WERI-Rb-1 (cell line): ENCODE measurements at regions not wholly inside any gene's neighbourhood (a gene's known extent, or its start where the extent isn't known, plus 50 kb on each side); places are given as distances from the start of the nearest gene placed in this dataset.

Experiments
- DNase-seq: peaks from one replicate; pipeline ENCODE4 v3.0.0-alpha.2; 2020
- H3K27ac ChIP-seq: fragments of 250-450 bp; sonication (Bioruptor Pico); 2 replicates; pipeline ENCODE4 v1.5.1; 2020; ENCODE audit warnings: mild to moderate bottlenecking, moderate library complexity
- H3K27me3 ChIP-seq: fragments of 250-450 bp; sonication (Bioruptor Pico); 2 replicates; pipeline ENCODE4 v1.5.1; 2021; ENCODE audit warnings: mild to moderate bottlenecking, low read depth, moderate library complexity; ENCODE audit not compliant: insufficient read depth, severe bottlenecking
- H3K36me3 ChIP-seq: fragments of 250-450 bp; sonication (Bioruptor Pico); 2 replicates; pipeline ENCODE4 v1.5.1; 2020; ENCODE audit warnings: mild to moderate bottlenecking, moderate library complexity
- H3K4me3 ChIP-seq: 2 replicates; pipeline ENCODE4 v1.5.1; 2011; ENCODE audit warnings: low read depth, mild to moderate bottlenecking, control low read depth, low read length
- H3K9me3 ChIP-seq: fragments of 250-450 bp; sonication (Bioruptor Pico); 2 replicates; pipeline ENCODE4 v1.5.1; 2021; ENCODE audit warnings: mild to moderate bottlenecking, moderate library complexity; ENCODE audit not compliant: severe bottlenecking
- TF ChIP-seq, protein P1 (sequence below): IDR thresholded peaks from 2 replicates; pipeline ENCODE4 v1.5.1; 2011; ENCODE audit warnings: low read depth, mild to moderate bottlenecking, control low read depth, inconsistent platforms, low read length

DNA sequence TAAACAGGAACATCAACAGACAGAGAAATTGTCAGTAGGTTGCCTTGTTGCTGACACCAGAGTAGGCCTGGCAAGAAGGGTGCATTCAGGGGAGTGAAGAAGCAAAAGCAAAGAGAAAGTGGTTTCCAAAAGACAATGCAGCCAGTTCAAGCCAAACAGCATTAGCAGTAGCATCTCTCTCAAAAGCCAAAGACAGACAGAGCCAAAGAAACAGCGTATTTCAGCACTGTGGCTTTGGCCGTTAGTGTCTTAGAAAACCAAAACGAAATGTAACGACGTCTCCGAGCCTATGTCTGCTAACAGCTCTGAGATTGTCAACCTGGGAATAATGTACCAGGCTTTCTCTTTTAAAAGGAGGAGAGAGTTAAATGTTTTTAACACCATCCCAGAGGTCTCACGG is 178.6 kb downstream of the NRP2 start:
- Histone ChIP-seq H3K27me3 (no peaks in the 10 kb centered on the region), H3K4me3 (no peak overlapping the region), H3K36me3 (no peaks in the 10 kb centered on the region), H3K9me3 (no peaks in the 10 kb centered on the region), H3K27ac (no peak overlapping the region)
- DNase-seq: no peak
- TF ChIP-seq, protein P1, sequence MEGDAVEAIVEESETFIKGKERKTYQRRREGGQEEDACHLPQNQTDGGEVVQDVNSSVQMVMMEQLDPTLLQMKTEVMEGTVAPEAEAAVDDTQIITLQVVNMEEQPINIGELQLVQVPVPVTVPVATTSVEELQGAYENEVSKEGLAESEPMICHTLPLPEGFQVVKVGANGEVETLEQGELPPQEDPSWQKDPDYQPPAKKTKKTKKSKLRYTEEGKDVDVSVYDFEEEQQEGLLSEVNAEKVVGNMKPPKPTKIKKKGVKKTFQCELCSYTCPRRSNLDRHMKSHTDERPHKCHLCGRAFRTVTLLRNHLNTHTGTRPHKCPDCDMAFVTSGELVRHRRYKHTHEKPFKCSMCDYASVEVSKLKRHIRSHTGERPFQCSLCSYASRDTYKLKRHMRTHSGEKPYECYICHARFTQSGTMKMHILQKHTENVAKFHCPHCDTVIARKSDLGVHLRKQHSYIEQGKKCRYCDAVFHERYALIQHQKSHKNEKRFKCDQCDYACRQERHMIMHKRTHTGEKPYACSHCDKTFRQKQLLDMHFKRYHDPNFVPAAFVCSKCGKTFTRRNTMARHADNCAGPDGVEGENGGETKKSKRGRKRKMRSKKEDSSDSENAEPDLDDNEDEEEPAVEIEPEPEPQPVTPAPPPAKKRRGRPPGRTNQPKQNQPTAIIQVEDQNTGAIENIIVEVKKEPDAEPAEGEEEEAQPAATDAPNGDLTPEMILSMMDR: no peak

DNA sequence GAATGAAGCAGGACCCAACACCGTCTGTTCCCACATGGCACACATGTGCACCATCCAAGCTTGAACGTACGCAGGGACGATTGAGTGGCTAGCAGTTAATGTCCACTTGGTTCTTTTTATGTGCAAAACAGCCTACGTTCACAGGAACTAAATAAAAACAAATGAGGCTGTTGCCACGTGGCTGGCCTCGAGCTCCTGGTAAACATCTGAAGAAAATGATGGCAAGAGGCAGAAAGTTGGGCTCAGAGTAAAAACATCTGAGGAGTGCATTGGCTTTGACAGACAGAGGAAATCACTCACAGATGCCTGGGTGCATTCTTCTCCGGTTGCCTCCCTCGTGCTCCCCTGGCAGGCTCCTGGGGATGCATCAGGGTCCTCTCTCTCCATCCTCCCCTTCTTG is 177.9 kb downstream of the NRP2 start:
- H3K9me3 ChIP-seq: no peaks in the 10 kb centered on the region
- no peak overlapping the region for H3K27ac ChIP-seq
- H3K27me3 ChIP-seq: no peaks in the 10 kb centered on the region
- H3K36me3 ChIP-seq: no peaks in the 10 kb centered on the region
- DNase-seq: no peak
- TF ChIP-seq, protein P1: no peak
- no peak overlapping the region for H3K4me3 ChIP-seq

DNA sequence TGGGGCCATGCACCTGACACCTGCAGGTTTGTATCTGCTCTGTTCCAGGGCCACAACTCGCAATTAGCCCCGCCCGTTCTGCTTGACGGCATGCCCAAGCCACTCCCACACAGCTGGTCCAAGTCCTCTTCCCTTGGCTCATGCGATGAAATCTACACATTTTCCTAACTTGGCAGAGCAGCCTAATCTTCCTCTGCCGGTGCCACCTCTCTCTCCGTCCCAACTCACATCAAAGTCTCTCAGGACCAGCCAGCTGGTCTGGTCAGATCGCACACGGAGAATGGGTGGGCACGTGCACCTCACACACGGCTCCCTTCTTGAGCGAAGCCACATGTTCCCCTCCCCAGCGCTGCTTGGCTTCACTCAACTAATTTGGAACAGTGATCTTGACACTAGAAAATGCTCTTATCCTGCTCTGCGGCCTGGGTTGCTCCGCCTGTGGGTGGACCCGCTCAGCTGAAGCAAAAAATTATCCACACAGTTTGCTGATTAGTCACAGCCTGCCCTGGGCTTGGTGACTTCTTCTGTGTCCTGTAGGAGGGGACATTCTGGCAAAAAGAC is 176.7 kb downstream of the NRP2 start:
- H3K36me3 ChIP-seq: no peaks in the 10 kb centered on the region
- H3K27ac ChIP-seq: no peak overlapping the region
- no peak overlapping the region for H3K4me3 ChIP-seq
- no peaks in the 10 kb centered on the region for H3K27me3 ChIP-seq
- H3K9me3 ChIP-seq: no peaks in the 10 kb centered on the region
- DNase-seq: no peak
- TF ChIP-seq, protein P1: no peak

DNA sequence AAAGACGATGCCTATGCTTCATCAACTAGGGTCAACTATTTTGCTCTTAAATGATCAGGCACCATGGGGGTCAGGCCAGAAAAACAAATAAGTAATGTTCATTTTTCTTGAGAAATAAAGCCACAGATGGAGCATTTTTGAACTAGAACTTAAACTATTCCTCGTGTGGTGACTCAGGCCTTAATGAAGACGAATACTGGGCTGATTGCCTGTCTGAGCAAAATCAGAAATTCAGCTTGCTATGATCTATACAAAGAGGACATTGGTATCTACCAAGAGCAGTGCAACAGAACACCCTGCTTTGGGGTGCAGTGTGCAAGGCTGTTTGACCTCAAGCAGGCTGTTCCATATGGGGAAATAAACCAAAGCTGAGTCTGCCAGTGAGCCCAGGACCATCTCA is 176.0 kb downstream of the NRP2 start:
- no peak overlapping the region for H3K4me3 ChIP-seq
- H3K27me3 ChIP-seq: no peaks in the 10 kb centered on the region
- TF ChIP-seq, protein P1: no peak

DNA sequence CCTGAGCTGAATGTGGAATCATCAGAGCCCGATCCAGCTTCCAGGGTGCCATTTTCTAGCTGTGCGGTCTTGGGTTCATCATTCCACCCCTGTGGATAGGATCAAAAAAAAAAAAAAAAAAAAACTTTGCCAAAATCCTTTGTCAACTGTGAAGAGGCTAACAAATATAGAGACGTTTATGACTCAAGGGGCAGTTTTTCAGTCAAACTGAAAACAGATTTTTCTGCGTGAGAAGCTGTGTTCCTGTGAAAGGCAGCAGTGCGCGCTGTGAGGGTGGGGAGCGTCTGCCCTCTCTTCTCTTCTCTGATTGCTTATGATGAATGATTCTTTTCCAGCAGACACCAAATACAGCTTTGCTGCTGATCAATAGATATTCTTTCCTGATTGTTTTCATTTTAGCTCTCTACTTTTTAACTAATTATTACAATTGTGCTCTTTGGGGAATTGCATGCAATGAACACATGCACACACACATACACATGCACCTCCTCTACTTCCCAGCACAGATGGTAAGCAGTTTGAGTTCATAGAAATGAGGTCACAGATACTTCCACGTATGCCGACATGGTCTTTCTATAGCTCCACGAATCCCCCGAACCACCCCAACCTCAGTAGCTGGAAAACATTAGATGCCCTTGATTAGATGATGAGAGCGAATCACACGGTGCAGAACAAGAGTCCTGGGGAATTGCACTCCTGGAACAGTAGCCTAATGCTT is 175.4 kb downstream of the NRP2 start:
- Histone ChIP-seq H3K4me3 (no peak overlapping the region), H3K27ac (no peak overlapping the region), H3K27me3 (no peaks in the 10 kb centered on the region), H3K36me3 (no peaks in the 10 kb centered on the region), H3K9me3 (no peaks in the 10 kb centered on the region)
- DNase-seq: no peak
- TF ChIP-seq, protein P1: no peak

More for the DNA sequence above, 176.0 kb downstream of the NRP2 start:
- H3K27ac ChIP-seq: no peak overlapping the region
- no peak for DNase-seq
- H3K36me3 ChIP-seq: no peaks in the 10 kb centered on the region
- no peaks in the 10 kb centered on the region for H3K9me3 ChIP-seq

DNA sequence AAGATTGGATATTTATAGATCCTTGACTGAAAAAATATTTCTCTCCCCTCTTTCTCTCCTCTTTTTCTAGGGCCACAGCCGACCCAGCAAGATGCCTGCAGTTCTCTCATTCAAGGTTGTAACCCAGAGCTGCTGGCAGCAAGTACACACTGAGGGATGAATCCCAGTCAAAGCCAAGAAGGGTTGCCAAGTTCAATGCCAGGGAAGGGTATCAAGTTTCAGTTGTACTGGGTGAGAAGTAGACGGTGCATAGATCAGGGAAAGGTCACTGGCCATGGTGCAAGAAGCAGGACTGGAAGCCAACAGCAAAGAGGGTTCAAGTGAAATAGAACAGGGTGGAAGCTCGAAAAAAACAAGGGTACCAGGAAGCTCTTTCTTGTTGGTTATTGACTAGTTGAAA is 170.2 kb downstream of the NRP2 start:
- TF ChIP-seq, protein P1: no peak
- Histone ChIP-seq H3K9me3 (no peaks in the 10 kb centered on the region), H3K27ac (no peak overlapping the region), H3K4me3 (no peak overlapping the region), H3K36me3 (no peaks in the 10 kb centered on the region), H3K27me3 (no peaks in the 10 kb centered on the region)
- no peak for DNase-seq
